ENCODE measurements at regions not wholly inside any gene's neighbourhood (a gene's known extent, or its start where the extent isn't known, plus 50 kb on each side); places are given as distances from the start of the nearest gene placed in this dataset.

DNA sequence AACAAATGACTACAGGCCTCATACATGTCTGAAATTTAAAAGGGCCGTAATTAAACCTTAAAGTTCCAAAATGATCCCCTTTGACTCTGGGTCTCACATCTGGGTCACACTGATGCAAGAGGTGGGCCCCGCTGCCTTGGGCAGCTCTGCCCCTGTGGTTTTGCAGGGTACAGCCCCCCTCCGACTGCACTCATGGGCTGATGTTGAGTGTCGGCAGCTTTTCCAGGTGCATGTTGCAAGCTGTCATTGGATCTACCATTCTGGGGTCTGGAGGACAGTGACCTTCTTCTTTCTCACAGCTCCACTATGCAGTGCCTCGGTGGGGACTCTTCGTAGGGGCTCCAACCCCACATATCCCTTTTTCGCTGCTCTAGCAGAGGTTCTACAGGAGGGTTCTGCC lies 1537.9 kb downstream of the PCDH18 start:
- no peak overlapping the region for H3K4me2 ChIP-seq (ENCODE audit: extremely low read depth, insufficient read depth, low read length)
- no peak overlapping the region for H3K27ac ChIP-seq (ENCODE audit: insufficient read depth, low read length)
- H3K27me3 ChIP-seq (ENCODE audit: control insufficient read depth, insufficient read depth, low read length), result no peaks in the 10 kb centered on the region
- no peaks in the 10 kb centered on the region for H3K79me2 ChIP-seq (ENCODE audit: control insufficient read depth, insufficient read depth, low read length)
- no peaks in the 10 kb centered on the region for H3K4me1 ChIP-seq (ENCODE audit: control insufficient read depth, extremely low read depth, insufficient read depth, low read length)
- no peaks in the 10 kb centered on the region for H3K36me3 ChIP-seq (ENCODE audit: control insufficient read depth, insufficient read depth, low read length)
- H3K9ac ChIP-seq (ENCODE audit: insufficient read depth, low read length), result no peak overlapping the region
- no peak overlapping the region for H3K4me3 ChIP-seq (replicated peaks in 1 of 4; ENCODE audit: control extremely low read depth in 1 of 4, insufficient read depth in 1 of 4, low read depth in 3 of 4, low read length in 4 of 4)
- no peaks in the 10 kb centered on the region for H3K9me3 ChIP-seq (ENCODE audit: control insufficient read depth, insufficient read depth, low read depth, low read length)
- H2AFZ ChIP-seq (ENCODE audit: low read length), result no peak overlapping the region
- no peak for DNase-seq (ENCODE audit: low read depth in 2 of 2)
- TF ChIP-seq, protein P1, sequence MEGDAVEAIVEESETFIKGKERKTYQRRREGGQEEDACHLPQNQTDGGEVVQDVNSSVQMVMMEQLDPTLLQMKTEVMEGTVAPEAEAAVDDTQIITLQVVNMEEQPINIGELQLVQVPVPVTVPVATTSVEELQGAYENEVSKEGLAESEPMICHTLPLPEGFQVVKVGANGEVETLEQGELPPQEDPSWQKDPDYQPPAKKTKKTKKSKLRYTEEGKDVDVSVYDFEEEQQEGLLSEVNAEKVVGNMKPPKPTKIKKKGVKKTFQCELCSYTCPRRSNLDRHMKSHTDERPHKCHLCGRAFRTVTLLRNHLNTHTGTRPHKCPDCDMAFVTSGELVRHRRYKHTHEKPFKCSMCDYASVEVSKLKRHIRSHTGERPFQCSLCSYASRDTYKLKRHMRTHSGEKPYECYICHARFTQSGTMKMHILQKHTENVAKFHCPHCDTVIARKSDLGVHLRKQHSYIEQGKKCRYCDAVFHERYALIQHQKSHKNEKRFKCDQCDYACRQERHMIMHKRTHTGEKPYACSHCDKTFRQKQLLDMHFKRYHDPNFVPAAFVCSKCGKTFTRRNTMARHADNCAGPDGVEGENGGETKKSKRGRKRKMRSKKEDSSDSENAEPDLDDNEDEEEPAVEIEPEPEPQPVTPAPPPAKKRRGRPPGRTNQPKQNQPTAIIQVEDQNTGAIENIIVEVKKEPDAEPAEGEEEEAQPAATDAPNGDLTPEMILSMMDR (conservative IDR thresholded peaks at IDR 0.05 in 1 of 2, IDR thresholded peaks at IDR 0.05 in 1 of 2; ENCODE audit: low read depth in 1 of 2, low read length in 2 of 2), result no peak
- no peak for TF ChIP-seq EZH2 (IDR thresholded peaks at IDR 0.05; ENCODE audit: low read length, missing control alignments)
- no peaks in the 10 kb centered on the region for H4K20me1 ChIP-seq (ENCODE audit: control insufficient read depth, extremely low read depth, insufficient read depth, low read length)

DNA sequence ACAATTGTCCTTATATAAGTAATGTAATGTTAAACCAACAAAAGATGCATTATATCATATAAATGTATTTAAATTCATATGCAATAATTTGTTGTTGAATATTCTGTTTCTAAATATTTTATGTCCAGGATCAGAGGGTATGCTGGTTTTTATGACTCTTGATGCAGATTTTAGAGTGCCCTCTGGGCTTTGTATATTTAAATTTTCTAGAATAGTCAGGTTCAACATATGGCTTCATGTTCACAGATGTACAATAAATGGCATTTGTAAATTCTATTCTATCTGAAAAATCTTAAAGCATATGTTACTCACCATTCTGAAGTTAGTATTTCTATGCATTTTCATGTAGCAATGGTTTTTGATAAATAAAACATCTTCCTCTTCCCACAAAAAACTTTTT lies 1555.4 kb downstream of the PCDH18 start:
- no peaks in the 10 kb centered on the region for H4K20me1 ChIP-seq (ENCODE audit: control insufficient read depth, extremely low read depth, insufficient read depth, low read length)
- no peak overlapping the region for H3K4me2 ChIP-seq (ENCODE audit: extremely low read depth, insufficient read depth, low read length)
- no peaks in the 10 kb centered on the region for H3K9me3 ChIP-seq (ENCODE audit: control insufficient read depth, insufficient read depth, low read depth, low read length)
- DNase-seq (ENCODE audit: low read depth in 2 of 2), result no peak
- H3K79me2 ChIP-seq (ENCODE audit: control insufficient read depth, insufficient read depth, low read length), result no peaks in the 10 kb centered on the region
- H3K4me1 ChIP-seq (ENCODE audit: control insufficient read depth, extremely low read depth, insufficient read depth, low read length), result no peaks in the 10 kb centered on the region
- no peaks in the 10 kb centered on the region for H3K36me3 ChIP-seq (ENCODE audit: control insufficient read depth, insufficient read depth, low read length)
- H3K27ac ChIP-seq (ENCODE audit: insufficient read depth, low read length), result no peak overlapping the region
- no peaks in the 10 kb centered on the region for H3K27me3 ChIP-seq (ENCODE audit: control insufficient read depth, insufficient read depth, low read length)
- TF ChIP-seq, protein P1 (conservative IDR thresholded peaks at IDR 0.05 in 1 of 2, IDR thresholded peaks at IDR 0.05 in 1 of 2; ENCODE audit: low read depth in 1 of 2, low read length in 2 of 2), result no peak
- TF ChIP-seq EZH2 (IDR thresholded peaks at IDR 0.05; ENCODE audit: low read length, missing control alignments), result no peak
- H3K4me3 ChIP-seq (replicated peaks in 1 of 4; ENCODE audit: control extremely low read depth in 1 of 4, insufficient read depth in 1 of 4, low read depth in 3 of 4, low read length in 4 of 4), result no peak overlapping the region
- H3K9ac ChIP-seq (ENCODE audit: insufficient read depth, low read length), result no peak overlapping the region
- no peak overlapping the region for H2AFZ ChIP-seq (ENCODE audit: low read length)

DNA sequence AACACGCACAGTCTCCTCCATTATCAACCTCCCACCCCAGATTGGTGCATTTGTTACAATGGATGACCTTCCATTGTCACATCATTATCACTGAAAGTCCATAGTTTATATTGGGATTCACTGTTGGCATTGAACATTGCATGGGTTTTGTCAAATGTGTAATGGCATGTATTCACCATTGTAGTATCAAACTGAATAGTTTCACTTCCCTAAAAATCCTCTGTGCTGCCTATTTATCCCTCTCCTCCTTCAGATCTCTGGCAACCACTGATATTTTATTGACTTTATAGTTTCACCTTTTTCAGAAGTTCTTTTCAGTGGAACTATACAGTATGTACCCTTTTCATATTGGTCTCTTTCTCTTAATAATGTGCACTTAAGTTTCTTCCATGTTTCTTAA lies 1565.4 kb downstream of the PCDH18 start:
- no peak overlapping the region for H3K4me3 ChIP-seq (replicated peaks in 1 of 4; ENCODE audit: control extremely low read depth in 1 of 4, insufficient read depth in 1 of 4, low read depth in 3 of 4, low read length in 4 of 4)
- no peaks in the 10 kb centered on the region for H3K36me3 ChIP-seq (ENCODE audit: control insufficient read depth, insufficient read depth, low read length)
- no peak overlapping the region for H3K27ac ChIP-seq (ENCODE audit: insufficient read depth, low read length)
- no peaks in the 10 kb centered on the region for H4K20me1 ChIP-seq (ENCODE audit: control insufficient read depth, extremely low read depth, insufficient read depth, low read length)
- no peaks in the 10 kb centered on the region for H3K79me2 ChIP-seq (ENCODE audit: control insufficient read depth, insufficient read depth, low read length)
- H3K4me2 ChIP-seq (ENCODE audit: extremely low read depth, insufficient read depth, low read length), result no peak overlapping the region
- H2AFZ ChIP-seq (ENCODE audit: low read length), result no peak overlapping the region
- no peak for DNase-seq (ENCODE audit: low read depth in 2 of 2)
- H3K9me3 ChIP-seq (ENCODE audit: control insufficient read depth, insufficient read depth, low read depth, low read length), result no peaks in the 10 kb centered on the region
- no peaks in the 10 kb centered on the region for H3K27me3 ChIP-seq (ENCODE audit: control insufficient read depth, insufficient read depth, low read length)
- H3K9ac ChIP-seq (ENCODE audit: insufficient read depth, low read length), result no peak overlapping the region
- H3K4me1 ChIP-seq (ENCODE audit: control insufficient read depth, extremely low read depth, insufficient read depth, low read length), result no peaks in the 10 kb centered on the region
- TF ChIP-seq, protein P1 (conservative IDR thresholded peaks at IDR 0.05 in 1 of 2, IDR thresholded peaks at IDR 0.05 in 1 of 2; ENCODE audit: low read depth in 1 of 2, low read length in 2 of 2), result no peak
- TF ChIP-seq EZH2 (IDR thresholded peaks at IDR 0.05; ENCODE audit: low read length, missing control alignments), result no peak

All from fibroblast of lung (primary cell).